GM12872 (cell line): ENCODE measurements at regions not wholly inside any gene's neighbourhood (a gene's known extent, or its start where the extent isn't known, plus 50 kb on each side); places are given as distances from the start of the nearest gene placed in this dataset.

Source experiments
- TF ChIP-seq, protein P1 (sequence below): IDR thresholded peaks from 3 replicates; pipeline ENCODE4 v1.5.1; 2011; ENCODE audit warnings: low read depth, mild to moderate bottlenecking, low read length, moderate library complexity; ENCODE audit not compliant: insufficient read depth

- TF ChIP-seq, protein P1, sequence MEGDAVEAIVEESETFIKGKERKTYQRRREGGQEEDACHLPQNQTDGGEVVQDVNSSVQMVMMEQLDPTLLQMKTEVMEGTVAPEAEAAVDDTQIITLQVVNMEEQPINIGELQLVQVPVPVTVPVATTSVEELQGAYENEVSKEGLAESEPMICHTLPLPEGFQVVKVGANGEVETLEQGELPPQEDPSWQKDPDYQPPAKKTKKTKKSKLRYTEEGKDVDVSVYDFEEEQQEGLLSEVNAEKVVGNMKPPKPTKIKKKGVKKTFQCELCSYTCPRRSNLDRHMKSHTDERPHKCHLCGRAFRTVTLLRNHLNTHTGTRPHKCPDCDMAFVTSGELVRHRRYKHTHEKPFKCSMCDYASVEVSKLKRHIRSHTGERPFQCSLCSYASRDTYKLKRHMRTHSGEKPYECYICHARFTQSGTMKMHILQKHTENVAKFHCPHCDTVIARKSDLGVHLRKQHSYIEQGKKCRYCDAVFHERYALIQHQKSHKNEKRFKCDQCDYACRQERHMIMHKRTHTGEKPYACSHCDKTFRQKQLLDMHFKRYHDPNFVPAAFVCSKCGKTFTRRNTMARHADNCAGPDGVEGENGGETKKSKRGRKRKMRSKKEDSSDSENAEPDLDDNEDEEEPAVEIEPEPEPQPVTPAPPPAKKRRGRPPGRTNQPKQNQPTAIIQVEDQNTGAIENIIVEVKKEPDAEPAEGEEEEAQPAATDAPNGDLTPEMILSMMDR: no peak
These were observed 574.6 kb downstream of the RAPGEF2 start for GRCh38 chr4:159677521-159677920.

GRCh38 chr4:159682996-159683395 lies 580.1 kb downstream of the RAPGEF2 start:
- TF ChIP-seq, protein P1: no peak

DNA sequence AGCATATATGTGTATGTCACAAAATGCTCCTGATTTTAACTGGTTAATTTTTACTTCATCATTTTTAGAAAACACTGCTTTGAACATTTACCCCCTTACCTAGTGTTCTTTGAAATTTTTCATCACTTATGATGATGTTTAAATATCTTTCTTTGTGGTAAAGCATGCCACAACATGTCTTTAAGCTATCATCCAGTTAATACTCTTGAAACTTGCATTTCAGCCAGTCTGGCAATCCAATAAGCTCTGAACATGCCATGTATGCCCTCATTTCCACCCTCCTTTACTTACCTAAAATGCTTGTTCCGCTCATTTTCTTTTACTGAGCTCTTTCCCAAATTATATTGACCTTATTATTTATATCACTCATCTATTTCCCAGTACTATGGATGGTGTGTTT lies 581.2 kb downstream of the RAPGEF2 start:
- TF ChIP-seq, protein P1: no peak

- TF ChIP-seq, protein P1: no peak
These were observed 582.6 kb downstream of the RAPGEF2 start for GRCh38 chr4:159685340-159686092.

GRCh38 chr4:159689526-159689925 lies 586.6 kb downstream of the RAPGEF2 start:
- TF ChIP-seq, protein P1: no peak

DNA sequence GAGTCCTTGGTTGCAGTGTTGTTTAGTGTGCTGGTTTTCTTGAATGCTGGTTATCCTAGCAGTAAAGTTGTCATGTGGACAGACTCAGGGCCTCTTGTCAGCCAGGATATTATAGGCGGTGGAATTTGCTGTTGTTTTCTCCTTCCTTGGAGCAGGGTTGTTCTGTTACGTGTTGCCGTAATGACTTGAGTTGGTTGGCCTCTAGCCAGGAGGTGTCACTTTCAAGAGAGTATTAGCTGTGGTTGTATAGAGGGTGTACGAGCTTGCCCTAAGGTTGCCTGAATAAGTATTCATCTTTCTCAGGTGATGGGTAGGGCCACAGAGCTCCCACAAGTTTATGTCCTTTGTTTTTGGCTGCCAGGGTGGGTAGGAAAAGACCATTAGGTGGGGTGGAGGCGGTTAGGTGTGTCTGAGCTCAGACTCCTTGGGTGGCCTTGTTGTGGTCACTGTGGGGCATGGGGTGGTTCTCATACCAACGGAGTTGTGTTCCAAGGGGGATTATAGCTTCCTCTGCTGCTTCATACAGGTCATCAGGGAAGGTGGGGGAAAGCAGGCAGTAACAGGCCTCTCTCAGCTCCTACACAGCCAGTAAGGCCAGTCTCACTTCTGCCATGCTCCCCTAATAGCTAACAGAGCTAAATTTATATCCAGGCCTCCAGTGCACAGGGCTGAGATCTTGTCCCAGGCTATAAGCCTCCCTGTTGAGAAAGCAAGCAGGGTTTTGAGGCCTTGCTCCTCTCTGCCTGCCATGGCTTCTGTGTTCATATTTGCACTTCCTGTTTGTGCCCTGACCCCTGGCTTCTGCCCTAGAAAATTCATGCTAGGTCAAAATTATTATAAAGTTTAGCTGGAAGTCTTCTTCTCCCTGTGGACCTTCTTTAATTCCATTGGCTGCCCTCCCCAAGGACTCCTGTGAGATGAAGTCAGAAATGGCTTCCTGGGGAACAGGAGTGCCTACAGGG lies 594.7 kb downstream of the RAPGEF2 start:
- TF ChIP-seq, protein P1: no peak

DNA sequence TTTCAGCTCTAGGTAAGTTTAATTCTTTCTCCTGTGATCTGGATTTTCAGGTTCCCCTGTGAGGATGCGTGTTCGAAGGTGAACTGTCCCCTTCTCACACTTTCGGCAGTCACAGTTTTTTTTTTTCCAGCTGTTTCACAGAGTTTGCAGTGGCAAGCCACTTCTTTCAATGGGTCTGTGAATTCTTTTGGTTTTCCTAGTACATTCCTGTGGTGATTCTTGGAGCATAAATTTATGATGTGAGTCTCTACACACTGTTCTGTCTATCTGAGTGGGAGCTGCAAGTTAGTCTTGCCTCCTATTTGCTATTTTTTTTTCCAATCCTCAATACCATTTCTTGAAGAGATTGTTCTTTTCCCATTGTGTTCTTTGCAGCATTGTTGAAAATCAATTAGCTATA lies 595.5 kb downstream of the RAPGEF2 start:
- TF ChIP-seq, protein P1: no peak
